MM.1S (cell line): ENCODE measurements at regions not wholly inside any gene's neighbourhood (a gene's known extent, or its start where the extent isn't known, plus 50 kb on each side); places are given as distances from the start of the nearest gene placed in this dataset.

Source experiments
- DNase-seq: peaks from one replicate; pipeline ENCODE4 v3.0.0-alpha.2; 2015
- H2AFZ ChIP-seq: fragments of 300-600 bp; sonication (generic); 2 replicates; pipeline ENCODE4 v1.6.0; 2016; ENCODE audit warnings: antibody characterized with exemption, low read length
- H3F3A ChIP-seq: fragments of 300-600 bp; sonication (generic); 2 replicates; pipeline ENCODE4 v1.6.1; 2016; ENCODE audit warnings: mild to moderate bottlenecking, antibody characterized with exemption, low read length, moderate library complexity, mixed read lengths; ENCODE audit not compliant: insufficient read depth
- H3K27ac ChIP-seq: fragments of 300-600 bp; sonication (generic); 2 replicates; pipeline ENCODE4 v1.5.1; 2016; ENCODE audit warnings: mild to moderate bottlenecking, low read length
- H3K27me3 ChIP-seq: fragments of 300-600 bp; sonication (generic); replicated peaks from 2 replicates; pipeline ENCODE4 v1.6.0; 2016; ENCODE audit warnings: low read length; ENCODE audit not compliant: insufficient read depth
- H3K36me3 ChIP-seq: fragments of 300-600 bp; sonication (generic); replicated peaks from 2 replicates; pipeline ENCODE4 v1.6.1; 2016; ENCODE audit warnings: mild to moderate bottlenecking, low read length, mixed read lengths; ENCODE audit not compliant: insufficient read depth
- H3K4me1 ChIP-seq: fragments of 300-600 bp; sonication (generic); 2 replicates; pipeline ENCODE4 v1.6.1; 2016; ENCODE audit warnings: low read length, mixed read lengths
- H3K4me2 ChIP-seq: fragments of 300-600 bp; sonication (generic); 2 replicates; pipeline ENCODE4 v1.6.0; 2016; ENCODE audit warnings: low read depth, low read length
- H3K4me3 ChIP-seq: fragments of 300-600 bp; sonication (generic); 2 replicates; pipeline ENCODE4 v1.5.1; 2016; ENCODE audit warnings: low read length, mixed read lengths
- H3K79me2 ChIP-seq: fragments of 300-600 bp; sonication (generic); 2 replicates; pipeline ENCODE4 v1.6.1; 2016; ENCODE audit warnings: mixed run types, low read length, mixed read lengths
- H3K9ac ChIP-seq: fragments of 300-600 bp; sonication (generic); 2 replicates; pipeline ENCODE4 v1.6.1; 2016; ENCODE audit warnings: low read length, mixed read lengths
- H3K9me2 ChIP-seq: fragments of 300-600 bp; sonication (generic); replicated peaks from 2 replicates; pipeline ENCODE4 v1.6.1; 2016; ENCODE audit warnings: mild to moderate bottlenecking, low read length, mixed read lengths; ENCODE audit not compliant: insufficient read depth
- H3K9me3 ChIP-seq: fragments of 300-600 bp; sonication (generic); replicated peaks from 2 replicates; pipeline ENCODE4 v1.6.1; 2016; ENCODE audit warnings: mild to moderate bottlenecking, low read length, mixed read lengths; ENCODE audit not compliant: insufficient read depth
- H4K20me1 ChIP-seq: fragments of 300-600 bp; sonication (generic); 2 replicates; pipeline ENCODE4 v1.6.1; 2016; ENCODE audit warnings: mild to moderate bottlenecking, low read length, moderate library complexity, mixed read lengths; ENCODE audit not compliant: insufficient read depth
- EZH2 ChIP-seq: fragments of 300-600 bp; sonication (generic); optimal IDR thresholded peaks from 2 replicates; pipeline ENCODE3; 2017; ENCODE audit warnings: low read depth, mild to moderate bottlenecking, antibody characterized with exemption, low read length, mixed read lengths
- EZH2phosphoT487 ChIP-seq: fragments of 300-600 bp; sonication (generic); IDR thresholded peaks from 2 replicates; pipeline ENCODE4 v1.6.1; 2018; ENCODE audit warnings: antibody characterized with exemption, low read length
- TF ChIP-seq, protein P1 (sequence below): fragments of 300-600 bp; sonication (generic); IDR thresholded peaks from 2 replicates; pipeline ENCODE4 v1.5.1; 2016; ENCODE audit warnings: antibody characterized with exemption, low read length, mixed read lengths

DNA sequence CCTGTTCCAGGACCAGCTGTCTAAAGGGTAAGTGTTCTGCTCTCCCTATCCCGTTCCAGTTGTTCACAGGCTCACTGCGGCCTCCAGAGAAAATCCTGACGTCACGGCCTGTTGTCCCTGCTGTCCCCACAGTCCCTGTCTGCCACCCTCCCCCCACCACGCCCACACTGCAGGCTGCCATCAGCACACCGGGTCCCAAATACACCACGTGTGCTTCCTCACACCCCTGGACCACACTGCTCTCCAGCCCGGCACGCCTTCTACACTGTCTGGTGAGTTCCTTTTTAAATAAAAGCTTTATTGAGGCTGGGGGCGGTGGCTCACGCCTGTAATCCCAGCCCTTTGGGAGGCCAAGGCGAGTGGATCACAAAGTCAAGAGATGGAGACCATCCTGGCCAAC, 88.3 kb upstream of the RUFY1 start:
- Histone ChIP-seq H3K36me3 (no peaks in the 10 kb centered on the region), H3K9me2 (no peaks in the 10 kb centered on the region; the same call in 1 of the 2 replicates), H3K27ac (no peak overlapping the region), H3K9ac (no peak overlapping the region), H4K20me1 (no peaks in the 10 kb centered on the region), H3K4me3 (no peak overlapping the region), H3K4me1 (no peaks in the 10 kb centered on the region), H3K27me3 (peaks cover 30% of the 10 kb centered on the region), H3K79me2 (no peaks in the 10 kb centered on the region), H3K9me3 (no peaks in the 10 kb centered on the region), H3F3A (no peaks in the 10 kb centered on the region), H2AFZ (no peak overlapping the region), H3K4me2 (no peak overlapping the region)
- no peak for TF ChIP-seq EZH2
- TF ChIP-seq, protein P1, sequence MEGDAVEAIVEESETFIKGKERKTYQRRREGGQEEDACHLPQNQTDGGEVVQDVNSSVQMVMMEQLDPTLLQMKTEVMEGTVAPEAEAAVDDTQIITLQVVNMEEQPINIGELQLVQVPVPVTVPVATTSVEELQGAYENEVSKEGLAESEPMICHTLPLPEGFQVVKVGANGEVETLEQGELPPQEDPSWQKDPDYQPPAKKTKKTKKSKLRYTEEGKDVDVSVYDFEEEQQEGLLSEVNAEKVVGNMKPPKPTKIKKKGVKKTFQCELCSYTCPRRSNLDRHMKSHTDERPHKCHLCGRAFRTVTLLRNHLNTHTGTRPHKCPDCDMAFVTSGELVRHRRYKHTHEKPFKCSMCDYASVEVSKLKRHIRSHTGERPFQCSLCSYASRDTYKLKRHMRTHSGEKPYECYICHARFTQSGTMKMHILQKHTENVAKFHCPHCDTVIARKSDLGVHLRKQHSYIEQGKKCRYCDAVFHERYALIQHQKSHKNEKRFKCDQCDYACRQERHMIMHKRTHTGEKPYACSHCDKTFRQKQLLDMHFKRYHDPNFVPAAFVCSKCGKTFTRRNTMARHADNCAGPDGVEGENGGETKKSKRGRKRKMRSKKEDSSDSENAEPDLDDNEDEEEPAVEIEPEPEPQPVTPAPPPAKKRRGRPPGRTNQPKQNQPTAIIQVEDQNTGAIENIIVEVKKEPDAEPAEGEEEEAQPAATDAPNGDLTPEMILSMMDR: no peak
- TF ChIP-seq EZH2phosphoT487: no peak
- DNase-seq: no peak

DNA sequence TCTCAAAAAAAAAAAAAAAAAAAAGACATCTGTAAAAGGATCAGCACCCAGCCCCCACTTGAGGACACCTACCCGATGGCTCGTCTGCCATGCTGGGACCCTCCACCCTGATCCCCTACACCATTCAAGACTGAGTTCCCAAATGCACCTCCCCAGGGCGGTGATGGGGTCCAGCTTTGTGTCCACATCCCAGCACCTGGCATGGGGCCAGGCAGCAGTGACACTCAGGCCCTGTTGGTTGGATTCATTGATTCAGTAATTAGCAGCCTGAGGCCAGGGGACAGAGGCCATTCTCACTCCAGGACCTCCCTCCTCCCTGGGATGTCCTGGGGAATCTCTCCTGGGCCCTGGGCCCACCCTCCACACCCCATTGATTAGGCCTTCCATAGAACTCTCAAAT, 88.8 kb upstream of the RUFY1 start:
- no peak overlapping the region for H3K4me2 ChIP-seq
- no peaks in the 10 kb centered on the region for H3K36me3 ChIP-seq
- no peaks in the 10 kb centered on the region for H4K20me1 ChIP-seq
- no peak overlapping the region for H3K9ac ChIP-seq
- no peaks in the 10 kb centered on the region for H3K4me1 ChIP-seq
- H3K27ac ChIP-seq: no peak overlapping the region
- no peaks in the 10 kb centered on the region for H3K79me2 ChIP-seq
- H3K9me2 ChIP-seq: no peaks in the 10 kb centered on the region; the same call in 1 of the 2 replicates
- H3K9me3 ChIP-seq: no peaks in the 10 kb centered on the region
- no peak for DNase-seq
- no peak overlapping the region for H3K4me3 ChIP-seq
- H2AFZ ChIP-seq: no peak overlapping the region
- peaks cover 30% of the 10 kb centered on the region for H3K27me3 ChIP-seq
- H3F3A ChIP-seq: no peaks in the 10 kb centered on the region
- TF ChIP-seq, protein P1: no peak
- TF ChIP-seq EZH2phosphoT487 (no peak), EZH2 (no peak)

DNA sequence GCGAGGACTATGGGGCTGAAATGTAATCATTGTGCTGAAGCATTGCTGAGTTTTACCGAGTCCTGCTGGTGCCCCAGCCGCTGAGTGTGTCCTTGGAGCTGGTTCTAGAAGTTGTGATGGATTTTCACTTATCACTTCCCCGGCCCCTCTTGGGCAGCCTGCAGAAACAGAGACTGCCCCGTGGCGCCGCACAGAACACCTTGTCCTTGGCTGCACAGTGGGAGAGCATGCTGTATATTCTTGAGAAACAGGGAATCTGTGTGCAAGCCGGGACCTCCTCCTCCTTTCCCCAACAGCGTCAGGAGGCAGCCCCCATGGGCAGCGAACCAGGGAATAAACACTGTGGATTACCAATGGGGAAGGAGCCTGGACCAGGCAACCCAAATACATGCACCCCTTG, 90.6 kb upstream of the RUFY1 start:
- Histone ChIP-seq H3K79me2 (no peaks in the 10 kb centered on the region), H4K20me1 (no peaks in the 10 kb centered on the region), H3K9ac (no peak overlapping the region), H3K4me3 (no peak overlapping the region), H3K27me3 (peaks cover 28% of the 10 kb centered on the region), H3K9me2 (no peaks in the 10 kb centered on the region), H3K27ac (no peak overlapping the region), H3K4me2 (no peak overlapping the region), H3F3A (no peaks in the 10 kb centered on the region), H3K9me3 (no peaks in the 10 kb centered on the region), H2AFZ (no peak overlapping the region), H3K36me3 (no peaks in the 10 kb centered on the region), H3K4me1 (no peaks in the 10 kb centered on the region)
- TF ChIP-seq, protein P1: no peak
- no peak for TF ChIP-seq EZH2
- no peak for TF ChIP-seq EZH2phosphoT487
- DNase-seq: no peak
